RWPE2 (cell line): ENCODE measurements at regions not wholly inside any gene's neighbourhood (a gene's known extent, or its start where the extent isn't known, plus 50 kb on each side); places are given as distances from the start of the nearest gene placed in this dataset.

Experiments
- ATAC-seq: fragments of 200-7000 bp; cut with Tn5 transposase; 3 replicates; pipeline ENCODE4 v1.9.1; 2021; ENCODE audit warnings: low read depth
- DNase-seq: peaks from one replicate; pipeline ENCODE4 v3.0.0-alpha.2; 2020; ENCODE audit warnings: low spot score
- H3K27ac ChIP-seq: fragments of 450-650 bp; 2 replicates; pipeline ENCODE4 v1.5.1; 2017; ENCODE audit warnings: mild to moderate bottlenecking; ENCODE audit not compliant: poor library complexity, severe bottlenecking
- H3K27me3 ChIP-seq: fragments of 250-450 bp; sonication (Bioruptor Pico); 2 replicates; pipeline ENCODE4 v1.5.1; 2021; ENCODE audit warnings: mild to moderate bottlenecking, moderate library complexity; ENCODE audit not compliant: insufficient read depth, poor library complexity, severe bottlenecking
- H3K36me3 ChIP-seq: fragments of 250-450 bp; sonication (Bioruptor Pico); 2 replicates; pipeline ENCODE4 v1.5.1; 2020; ENCODE audit warnings: low read depth, mild to moderate bottlenecking, moderate library complexity
- H3K4me1 ChIP-seq: fragments of 250-450 bp; sonication (Bioruptor Pico); 2 replicates; pipeline ENCODE4 v1.5.1; 2021; ENCODE audit warnings: mild to moderate bottlenecking, moderate library complexity; ENCODE audit not compliant: insufficient read depth, poor library complexity, severe bottlenecking
- H3K4me3 ChIP-seq: fragments of 250-450 bp; sonication (Bioruptor Pico); 2 replicates; pipeline ENCODE4 v1.5.1; 2021; ENCODE audit warnings: mild to moderate bottlenecking, moderate library complexity; ENCODE audit not compliant: severe bottlenecking
- H3K9me3 ChIP-seq: fragments of 250-450 bp; sonication (Bioruptor Pico); 2 replicates; pipeline ENCODE4 v1.5.1; 2021; ENCODE audit warnings: mild to moderate bottlenecking, moderate library complexity; ENCODE audit not compliant: severe bottlenecking
- TF ChIP-seq, protein P1 (sequence below): fragments of 450-650 bp; IDR thresholded peaks from one replicate; pipeline ENCODE4 v1.5.1; 2017; ENCODE audit warnings: mild to moderate bottlenecking, moderate library complexity; ENCODE audit not compliant: poor library complexity, severe bottlenecking

DNA sequence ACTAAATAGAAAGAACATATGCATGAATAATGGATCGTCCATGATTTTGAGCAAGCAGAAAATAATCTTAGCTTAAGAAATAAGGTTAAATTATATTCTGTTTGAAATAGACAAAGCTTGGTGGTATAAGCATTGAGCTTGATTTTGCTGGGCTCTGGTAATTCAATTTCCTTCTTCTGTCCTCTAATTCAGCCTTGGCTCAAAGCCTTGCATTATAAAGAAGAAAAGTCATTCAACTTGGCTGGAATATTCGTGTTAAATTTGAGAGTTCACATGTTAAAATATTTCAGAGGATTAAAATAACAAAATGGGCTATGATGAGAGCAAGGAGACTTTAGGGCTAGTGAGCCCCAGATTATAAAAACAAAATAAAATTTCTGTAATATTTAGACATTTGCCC lies 415.4 kb upstream of the PCDH20 start:
- H3K36me3 ChIP-seq = no peaks in the 10 kb centered on the region
- H3K4me3 ChIP-seq = no peak overlapping the region
- no peak for ATAC-seq
- no peaks in the 10 kb centered on the region for H3K4me1 ChIP-seq
- DNase-seq = no peak
- no peaks in the 10 kb centered on the region for H3K9me3 ChIP-seq
- H3K27me3 ChIP-seq = peaks cover 10% of the 10 kb centered on the region
- TF ChIP-seq, protein P1, sequence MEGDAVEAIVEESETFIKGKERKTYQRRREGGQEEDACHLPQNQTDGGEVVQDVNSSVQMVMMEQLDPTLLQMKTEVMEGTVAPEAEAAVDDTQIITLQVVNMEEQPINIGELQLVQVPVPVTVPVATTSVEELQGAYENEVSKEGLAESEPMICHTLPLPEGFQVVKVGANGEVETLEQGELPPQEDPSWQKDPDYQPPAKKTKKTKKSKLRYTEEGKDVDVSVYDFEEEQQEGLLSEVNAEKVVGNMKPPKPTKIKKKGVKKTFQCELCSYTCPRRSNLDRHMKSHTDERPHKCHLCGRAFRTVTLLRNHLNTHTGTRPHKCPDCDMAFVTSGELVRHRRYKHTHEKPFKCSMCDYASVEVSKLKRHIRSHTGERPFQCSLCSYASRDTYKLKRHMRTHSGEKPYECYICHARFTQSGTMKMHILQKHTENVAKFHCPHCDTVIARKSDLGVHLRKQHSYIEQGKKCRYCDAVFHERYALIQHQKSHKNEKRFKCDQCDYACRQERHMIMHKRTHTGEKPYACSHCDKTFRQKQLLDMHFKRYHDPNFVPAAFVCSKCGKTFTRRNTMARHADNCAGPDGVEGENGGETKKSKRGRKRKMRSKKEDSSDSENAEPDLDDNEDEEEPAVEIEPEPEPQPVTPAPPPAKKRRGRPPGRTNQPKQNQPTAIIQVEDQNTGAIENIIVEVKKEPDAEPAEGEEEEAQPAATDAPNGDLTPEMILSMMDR = no peak
- H3K27ac ChIP-seq = no peak overlapping the region

DNA sequence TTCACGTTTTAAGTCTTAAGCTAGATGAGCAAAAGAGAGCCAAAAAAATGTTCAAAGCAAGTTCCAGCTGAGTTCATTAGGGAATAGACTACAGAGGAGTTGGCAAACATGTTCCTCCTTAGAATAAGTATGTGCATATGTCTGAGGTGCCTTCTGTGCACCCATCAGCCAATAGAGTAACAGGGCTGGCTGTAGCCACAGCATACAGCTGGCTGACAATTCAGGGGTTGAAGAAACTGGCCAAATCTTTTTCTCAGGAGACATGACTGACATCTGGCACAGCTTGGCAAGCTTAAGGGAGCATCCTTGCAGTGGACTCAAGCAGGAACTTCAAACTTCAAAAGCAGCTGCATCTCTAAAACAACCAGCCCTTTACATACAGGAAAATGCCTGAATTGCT lies 414.8 kb upstream of the PCDH20 start:
- no peak overlapping the region for H3K27ac ChIP-seq
- DNase-seq (no peak), ATAC-seq (no peak)
- H3K36me3 ChIP-seq = no peaks in the 10 kb centered on the region
- no peaks in the 10 kb centered on the region for H3K4me1 ChIP-seq
- no peaks in the 10 kb centered on the region for H3K9me3 ChIP-seq
- peaks cover 5% of the 10 kb centered on the region for H3K27me3 ChIP-seq
- TF ChIP-seq, protein P1 = no peak
- H3K4me3 ChIP-seq = no peak overlapping the region

DNA sequence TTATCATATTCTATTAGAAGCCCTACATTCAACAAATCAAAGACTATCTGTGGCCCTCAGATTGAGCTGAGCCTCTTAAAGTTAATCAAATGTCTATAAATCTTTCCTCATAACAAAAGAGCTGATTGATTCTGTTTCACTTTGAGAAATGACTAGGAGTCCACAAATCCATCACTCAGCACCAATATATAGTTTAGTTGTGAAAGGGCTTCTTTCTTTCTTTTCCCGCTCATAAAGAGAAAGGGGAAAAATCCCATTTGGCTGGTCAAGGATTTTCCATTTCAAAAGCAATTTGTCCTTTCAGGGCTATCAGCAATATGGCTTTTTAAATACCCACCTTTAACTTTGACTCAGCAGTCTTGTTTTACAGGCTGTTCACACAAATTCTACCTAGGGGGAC lies 408.5 kb upstream of the PCDH20 start:
- ATAC-seq (no peak), DNase-seq (no peak)
- TF ChIP-seq, protein P1 = no peak
- Histone ChIP-seq H3K27ac (no peak overlapping the region), H3K36me3 (no peaks in the 10 kb centered on the region), H3K4me3 (no peak overlapping the region), H3K27me3 (peaks cover 13% of the 10 kb centered on the region), H3K4me1 (no peaks in the 10 kb centered on the region), H3K9me3 (no peaks in the 10 kb centered on the region)

DNA sequence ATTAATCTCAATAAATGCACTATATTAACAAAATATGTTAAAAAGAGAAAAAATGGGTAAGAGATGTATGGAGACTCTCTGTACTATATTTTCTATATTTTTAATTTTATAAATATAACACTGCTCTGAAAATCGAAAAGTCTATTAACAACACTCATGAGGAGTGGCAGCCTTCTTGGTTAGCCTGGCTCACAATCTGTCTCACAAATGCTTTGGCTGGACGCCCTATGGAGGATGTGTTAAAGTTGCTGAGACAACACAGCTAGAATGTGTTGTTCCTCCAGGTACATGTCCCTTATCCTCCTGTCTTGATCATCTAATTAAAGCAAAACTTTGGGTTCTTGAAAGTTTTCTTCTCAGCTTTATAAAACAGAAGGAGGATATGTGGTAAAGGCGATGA lies 396.6 kb upstream of the PCDH20 start:
- Histone ChIP-seq H3K4me1 (no peaks in the 10 kb centered on the region), H3K27me3 (no peaks in the 10 kb centered on the region), H3K27ac (no peak overlapping the region), H3K4me3 (no peak overlapping the region), H3K9me3 (no peaks in the 10 kb centered on the region), H3K36me3 (no peaks in the 10 kb centered on the region)
- ATAC-seq (no peak), DNase-seq (no peak)
- TF ChIP-seq, protein P1 = no peak

DNA sequence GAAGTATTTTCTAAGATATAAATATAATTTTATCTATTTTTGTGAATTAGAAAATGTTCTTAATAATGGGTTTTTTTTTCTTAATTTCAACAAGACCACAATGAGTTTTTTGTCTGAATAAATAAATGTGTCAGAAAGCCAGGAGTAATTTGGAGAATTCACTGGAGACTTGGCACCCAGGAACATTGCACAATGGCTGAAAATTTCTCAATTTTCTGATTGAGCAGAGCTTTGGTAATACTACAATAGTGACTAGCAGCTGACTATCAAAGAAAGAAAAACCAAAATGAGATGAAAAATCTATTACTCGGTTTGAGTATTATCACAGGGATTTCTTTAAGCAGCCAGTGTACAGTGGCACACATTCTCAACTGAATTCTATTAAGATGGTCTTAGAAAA lies 394.4 kb upstream of the PCDH20 start:
- no peaks in the 10 kb centered on the region for H3K9me3 ChIP-seq
- H3K36me3 ChIP-seq = no peaks in the 10 kb centered on the region
- TF ChIP-seq, protein P1 = no peak
- DNase-seq = no peak
- no peak overlapping the region for H3K27ac ChIP-seq
- H3K27me3 ChIP-seq = no peaks in the 10 kb centered on the region
- H3K4me3 ChIP-seq = no peak overlapping the region
- H3K4me1 ChIP-seq = no peaks in the 10 kb centered on the region
- no peak for ATAC-seq
